ENCODE measurements at regions not wholly inside any gene's neighbourhood (a gene's known extent, or its start where the extent isn't known, plus 50 kb on each side); places are given as distances from the start of the nearest gene placed in this dataset.

DNA sequence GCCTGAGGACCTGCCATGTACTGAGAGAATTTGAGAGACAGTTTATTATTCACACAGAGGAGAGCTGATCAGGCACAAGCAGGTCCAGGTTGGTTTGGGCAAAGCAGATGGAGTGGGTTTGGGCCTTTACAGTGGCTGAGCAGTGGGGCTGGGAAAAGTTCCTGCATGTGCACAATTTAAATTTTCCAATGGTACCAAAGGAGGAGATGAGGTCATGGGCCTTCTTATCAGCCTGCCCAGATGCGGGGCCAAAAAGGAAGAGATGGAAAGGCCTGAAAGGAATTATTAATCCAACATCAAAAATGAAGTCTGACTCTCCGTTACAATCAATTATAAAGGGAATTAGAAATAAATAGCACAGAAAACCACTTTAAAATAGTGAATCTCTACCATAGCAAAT is 367.6 kb downstream of the TMEM135 start:
- no peaks in the 10 kb centered on the region for H3K27me3 ChIP-seq (ENCODE audit: insufficient read depth)
- DNase-seq (ENCODE audit: low spot score): no peak
- H3K4me2 ChIP-seq: no peak overlapping the region
- ATAC-seq: no peak
- H3K27me3 Mint-ChIP-seq (ENCODE audit: insufficient read depth, low read depth, poor library complexity): no peaks in the 10 kb centered on the region
- H3K4me3 ChIP-seq: no peak overlapping the region
- peaks cover 7% of the 10 kb centered on the region; the same call in 1 of the 2 replicates for H3K9me2 ChIP-seq (ENCODE audit: insufficient read depth)
- H3K36me3 ChIP-seq (ENCODE audit: insufficient read depth): no peaks in the 10 kb centered on the region
- TF ChIP-seq CREB1 (CRISPR knock-in tag; IDR thresholded peaks at IDR 0.05; ENCODE audit: low read depth) (no peak), POLR2AphosphoS5 (IDR thresholded peaks at IDR 0.05; ENCODE audit: low read depth) (no peak)
- TF ChIP-seq, protein P1, sequence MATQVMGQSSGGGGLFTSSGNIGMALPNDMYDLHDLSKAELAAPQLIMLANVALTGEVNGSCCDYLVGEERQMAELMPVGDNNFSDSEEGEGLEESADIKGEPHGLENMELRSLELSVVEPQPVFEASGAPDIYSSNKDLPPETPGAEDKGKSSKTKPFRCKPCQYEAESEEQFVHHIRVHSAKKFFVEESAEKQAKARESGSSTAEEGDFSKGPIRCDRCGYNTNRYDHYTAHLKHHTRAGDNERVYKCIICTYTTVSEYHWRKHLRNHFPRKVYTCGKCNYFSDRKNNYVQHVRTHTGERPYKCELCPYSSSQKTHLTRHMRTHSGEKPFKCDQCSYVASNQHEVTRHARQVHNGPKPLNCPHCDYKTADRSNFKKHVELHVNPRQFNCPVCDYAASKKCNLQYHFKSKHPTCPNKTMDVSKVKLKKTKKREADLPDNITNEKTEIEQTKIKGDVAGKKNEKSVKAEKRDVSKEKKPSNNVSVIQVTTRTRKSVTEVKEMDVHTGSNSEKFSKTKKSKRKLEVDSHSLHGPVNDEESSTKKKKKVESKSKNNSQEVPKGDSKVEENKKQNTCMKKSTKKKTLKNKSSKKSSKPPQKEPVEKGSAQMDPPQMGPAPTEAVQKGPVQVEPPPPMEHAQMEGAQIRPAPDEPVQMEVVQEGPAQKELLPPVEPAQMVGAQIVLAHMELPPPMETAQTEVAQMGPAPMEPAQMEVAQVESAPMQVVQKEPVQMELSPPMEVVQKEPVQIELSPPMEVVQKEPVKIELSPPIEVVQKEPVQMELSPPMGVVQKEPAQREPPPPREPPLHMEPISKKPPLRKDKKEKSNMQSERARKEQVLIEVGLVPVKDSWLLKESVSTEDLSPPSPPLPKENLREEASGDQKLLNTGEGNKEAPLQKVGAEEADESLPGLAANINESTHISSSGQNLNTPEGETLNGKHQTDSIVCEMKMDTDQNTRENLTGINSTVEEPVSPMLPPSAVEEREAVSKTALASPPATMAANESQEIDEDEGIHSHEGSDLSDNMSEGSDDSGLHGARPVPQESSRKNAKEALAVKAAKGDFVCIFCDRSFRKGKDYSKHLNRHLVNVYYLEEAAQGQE (IDR thresholded peaks at IDR 0.05; ENCODE audit: unreplicated experiment): no peak
- TF ChIP-seq, protein P2, sequence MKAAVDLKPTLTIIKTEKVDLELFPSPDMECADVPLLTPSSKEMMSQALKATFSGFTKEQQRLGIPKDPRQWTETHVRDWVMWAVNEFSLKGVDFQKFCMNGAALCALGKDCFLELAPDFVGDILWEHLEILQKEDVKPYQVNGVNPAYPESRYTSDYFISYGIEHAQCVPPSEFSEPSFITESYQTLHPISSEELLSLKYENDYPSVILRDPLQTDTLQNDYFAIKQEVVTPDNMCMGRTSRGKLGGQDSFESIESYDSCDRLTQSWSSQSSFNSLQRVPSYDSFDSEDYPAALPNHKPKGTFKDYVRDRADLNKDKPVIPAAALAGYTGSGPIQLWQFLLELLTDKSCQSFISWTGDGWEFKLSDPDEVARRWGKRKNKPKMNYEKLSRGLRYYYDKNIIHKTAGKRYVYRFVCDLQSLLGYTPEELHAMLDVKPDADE (IDR thresholded peaks at IDR 0.05): no peak
- H3K27ac Mint-ChIP-seq: no peak overlapping the region
- H3K27ac ChIP-seq (ENCODE audit: low read depth): no peak overlapping the region
- no peaks in the 10 kb centered on the region for H3K79me2 ChIP-seq (replicated peaks; ENCODE audit: insufficient read depth)
- H3F3A ChIP-seq (replicated peaks; ENCODE audit: low read depth): no peaks in the 10 kb centered on the region
- H3K4me1 ChIP-seq (ENCODE audit: insufficient read depth): no peaks in the 10 kb centered on the region
- no peaks in the 10 kb centered on the region for H4K20me1 ChIP-seq (replicated peaks; ENCODE audit: insufficient read depth)
- no peaks in the 10 kb centered on the region for H3K36me3 Mint-ChIP-seq (ENCODE audit: low read depth)
- no peak overlapping the region for H2AFZ ChIP-seq
- H3K9me3 Mint-ChIP-seq: peaks cover 3% of the 10 kb centered on the region; the same call in 1 of the 3 replicates
- H3K4me3 Mint-ChIP-seq: no peak overlapping the region
- H3K4me1 Mint-ChIP-seq: no peaks in the 10 kb centered on the region

DNA sequence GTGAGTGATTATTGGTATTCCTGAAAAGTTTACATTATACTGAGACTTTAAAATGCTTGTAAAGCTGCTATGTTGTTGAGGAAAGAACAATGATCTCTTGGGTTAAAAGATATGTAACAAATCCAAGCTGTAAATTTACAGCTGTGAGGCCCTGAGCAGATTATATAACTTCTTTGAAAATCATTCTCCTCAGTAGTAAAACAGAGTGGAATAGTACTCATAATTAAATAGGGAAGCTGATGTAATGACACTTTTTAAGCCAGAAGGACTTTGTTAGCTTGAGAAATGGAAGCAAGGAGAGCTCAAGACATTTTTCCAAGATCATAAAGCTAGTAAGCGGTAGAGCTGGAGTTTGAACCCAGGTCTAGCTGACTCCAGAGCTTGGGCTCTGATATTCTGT is 363.9 kb downstream of the TMEM135 start:
- TF ChIP-seq, protein P3, sequence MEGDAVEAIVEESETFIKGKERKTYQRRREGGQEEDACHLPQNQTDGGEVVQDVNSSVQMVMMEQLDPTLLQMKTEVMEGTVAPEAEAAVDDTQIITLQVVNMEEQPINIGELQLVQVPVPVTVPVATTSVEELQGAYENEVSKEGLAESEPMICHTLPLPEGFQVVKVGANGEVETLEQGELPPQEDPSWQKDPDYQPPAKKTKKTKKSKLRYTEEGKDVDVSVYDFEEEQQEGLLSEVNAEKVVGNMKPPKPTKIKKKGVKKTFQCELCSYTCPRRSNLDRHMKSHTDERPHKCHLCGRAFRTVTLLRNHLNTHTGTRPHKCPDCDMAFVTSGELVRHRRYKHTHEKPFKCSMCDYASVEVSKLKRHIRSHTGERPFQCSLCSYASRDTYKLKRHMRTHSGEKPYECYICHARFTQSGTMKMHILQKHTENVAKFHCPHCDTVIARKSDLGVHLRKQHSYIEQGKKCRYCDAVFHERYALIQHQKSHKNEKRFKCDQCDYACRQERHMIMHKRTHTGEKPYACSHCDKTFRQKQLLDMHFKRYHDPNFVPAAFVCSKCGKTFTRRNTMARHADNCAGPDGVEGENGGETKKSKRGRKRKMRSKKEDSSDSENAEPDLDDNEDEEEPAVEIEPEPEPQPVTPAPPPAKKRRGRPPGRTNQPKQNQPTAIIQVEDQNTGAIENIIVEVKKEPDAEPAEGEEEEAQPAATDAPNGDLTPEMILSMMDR (conservative IDR thresholded peaks at IDR 0.05; ENCODE audit: low read depth in 2 of 2): no peak
- no peak for TF ChIP-seq EZH2 (IDR thresholded peaks at IDR 0.05; ENCODE audit: low read depth, unreplicated experiment)
- TF ChIP-seq ZNF114 (CRISPR knock-in tag; IDR thresholded peaks at IDR 0.05): no peak
- no peak for TF ChIP-seq ZNF331 (CRISPR knock-in tag; IDR thresholded peaks at IDR 0.05; ENCODE audit: low read depth)
- TF ChIP-seq STAT1 (IDR thresholded peaks at IDR 0.05; ENCODE audit: unreplicated experiment): no peak
- no peak for TF ChIP-seq NANOG (IDR thresholded peaks at IDR 0.05; ENCODE audit: borderline replicate concordance)
- TF ChIP-seq, protein P2 (IDR thresholded peaks at IDR 0.05): no peak
- H3K36me3 Mint-ChIP-seq (ENCODE audit: low read depth): no peaks in the 10 kb centered on the region

More for the DNA sequence above, 363.9 kb downstream of the TMEM135 start:
- Histone ChIP-seq H4K20me1 (replicated peaks; ENCODE audit: insufficient read depth) (no peaks in the 10 kb centered on the region), H3K27me3 (ENCODE audit: insufficient read depth) (no peaks in the 10 kb centered on the region), H3K4me1 (ENCODE audit: insufficient read depth) (no peaks in the 10 kb centered on the region), H3K79me2 (replicated peaks; ENCODE audit: insufficient read depth) (no peaks in the 10 kb centered on the region), H3K4me2 (no peak overlapping the region), H2AFZ (no peak overlapping the region), H3K27ac (ENCODE audit: low read depth) (no peak overlapping the region), H3F3A (replicated peaks; ENCODE audit: low read depth) (no peaks in the 10 kb centered on the region), H3K4me3 (no peak overlapping the region), H3K9me2 (ENCODE audit: insufficient read depth) (peaks cover 19% of the 10 kb centered on the region), H3K36me3 (ENCODE audit: insufficient read depth) (no peaks in the 10 kb centered on the region)
- H3K4me1 Mint-ChIP-seq: peaks cover 2% of the 10 kb centered on the region; the same call in 1 of the 3 replicates
- no peak for ATAC-seq
- no peak overlapping the region for H3K4me3 Mint-ChIP-seq
- H3K27me3 Mint-ChIP-seq (ENCODE audit: insufficient read depth, low read depth, poor library complexity): no peaks in the 10 kb centered on the region
- no peak overlapping the region for H3K27ac Mint-ChIP-seq
- peaks cover 3% of the 10 kb centered on the region; the same call in 1 of the 3 replicates for H3K9me3 Mint-ChIP-seq
- DNase-seq (ENCODE audit: low spot score): no peak

Measured in GM23338 (cell line).